OCI-LY1 (cell line): ENCODE measurements at regions not wholly inside any gene's neighbourhood (a gene's known extent, or its start where the extent isn't known, plus 50 kb on each side); places are given as distances from the start of the nearest gene placed in this dataset.

Experiments used
- EZH2 ChIP-seq: fragments of 200-600 bp; sonication (generic), shearing (Covaris generic); IDR thresholded peaks from 2 replicates; pipeline ENCODE4 v1.8.0; 2017; ENCODE audit warnings: borderline replicate concordance, mixed run types, mild to moderate bottlenecking, antibody characterized with exemption, low read length, moderate library complexity, mixed read lengths
- TF ChIP-seq, protein P1 (sequence below): fragments of 200-600 bp; sonication (generic), shearing (Covaris generic); IDR thresholded peaks from 2 replicates; pipeline ENCODE4 v1.5.1; 2017; ENCODE audit warnings: mild to moderate bottlenecking, antibody characterized with exemption, low read length, moderate library complexity, mixed read lengths

DNA sequence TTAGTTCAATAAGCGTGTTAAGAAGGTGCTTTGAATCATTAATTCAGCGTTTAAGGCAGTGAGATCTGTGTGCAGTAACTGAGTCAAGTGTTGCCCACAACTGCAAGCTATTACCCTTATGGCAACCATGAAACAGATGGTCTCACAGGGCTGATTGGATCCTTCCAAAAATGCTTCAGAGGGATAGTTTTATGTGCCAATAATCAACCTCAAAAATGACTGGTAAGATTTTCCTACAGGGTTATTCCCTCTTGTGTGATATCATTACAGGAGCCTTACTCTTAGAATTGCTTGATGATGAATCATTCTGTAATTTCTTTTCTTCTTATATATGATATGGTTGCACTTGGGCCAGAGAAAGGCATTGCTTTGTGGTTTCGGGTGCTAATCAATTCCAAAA is 1299.2 kb upstream of the ATXN8OS start:
- TF ChIP-seq, protein P1, sequence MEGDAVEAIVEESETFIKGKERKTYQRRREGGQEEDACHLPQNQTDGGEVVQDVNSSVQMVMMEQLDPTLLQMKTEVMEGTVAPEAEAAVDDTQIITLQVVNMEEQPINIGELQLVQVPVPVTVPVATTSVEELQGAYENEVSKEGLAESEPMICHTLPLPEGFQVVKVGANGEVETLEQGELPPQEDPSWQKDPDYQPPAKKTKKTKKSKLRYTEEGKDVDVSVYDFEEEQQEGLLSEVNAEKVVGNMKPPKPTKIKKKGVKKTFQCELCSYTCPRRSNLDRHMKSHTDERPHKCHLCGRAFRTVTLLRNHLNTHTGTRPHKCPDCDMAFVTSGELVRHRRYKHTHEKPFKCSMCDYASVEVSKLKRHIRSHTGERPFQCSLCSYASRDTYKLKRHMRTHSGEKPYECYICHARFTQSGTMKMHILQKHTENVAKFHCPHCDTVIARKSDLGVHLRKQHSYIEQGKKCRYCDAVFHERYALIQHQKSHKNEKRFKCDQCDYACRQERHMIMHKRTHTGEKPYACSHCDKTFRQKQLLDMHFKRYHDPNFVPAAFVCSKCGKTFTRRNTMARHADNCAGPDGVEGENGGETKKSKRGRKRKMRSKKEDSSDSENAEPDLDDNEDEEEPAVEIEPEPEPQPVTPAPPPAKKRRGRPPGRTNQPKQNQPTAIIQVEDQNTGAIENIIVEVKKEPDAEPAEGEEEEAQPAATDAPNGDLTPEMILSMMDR: no peak
- no peak for TF ChIP-seq EZH2
